IPS-18a (cell line): ENCODE measurements at regions not wholly inside any gene's neighbourhood (a gene's known extent, or its start where the extent isn't known, plus 50 kb on each side); places are given as distances from the start of the nearest gene placed in this dataset.

Experiments used
- H3K27ac ChIP-seq: one replicate; pipeline ENCODE4 v1.5.1; 2013; ENCODE audit warnings: low read length
- H3K27me3 ChIP-seq: one replicate; pipeline ENCODE4 v1.6.1; 2013; ENCODE audit warnings: mild to moderate bottlenecking, low read length; ENCODE audit not compliant: control insufficient read depth, insufficient read depth
- H3K36me3 ChIP-seq: one replicate; pipeline ENCODE4 v1.6.1; 2013; ENCODE audit warnings: low read depth, low read length; ENCODE audit not compliant: control insufficient read depth
- H3K4me1 ChIP-seq: one replicate; pipeline ENCODE4 v1.6.1; 2013; ENCODE audit warnings: low read depth, low read length; ENCODE audit not compliant: control insufficient read depth
- H3K4me3 ChIP-seq: one replicate; pipeline ENCODE4 v1.5.1; 2013; ENCODE audit warnings: low read length
- H3K9ac ChIP-seq: one replicate; pipeline ENCODE4 v1.6.1; 2013; ENCODE audit warnings: mild to moderate bottlenecking, low read length, moderate library complexity
- H3K9me3 ChIP-seq: one replicate; pipeline ENCODE4 v1.6.1; 2013; ENCODE audit warnings: low read depth, low read length; ENCODE audit not compliant: control insufficient read depth

GRCh38 chr6:48755315-48755714 is 644.3 kb upstream of the PTCHD4 start:
- Histone ChIP-seq H3K9me3 (no peaks in the 10 kb centered on the region), H3K27ac (no peak overlapping the region), H3K9ac (no peak overlapping the region), H3K4me1 (peaks cover 8% of the 10 kb centered on the region), H3K27me3 (no peaks in the 10 kb centered on the region), H3K36me3 (no peaks in the 10 kb centered on the region), H3K4me3 (no peak overlapping the region)

DNA sequence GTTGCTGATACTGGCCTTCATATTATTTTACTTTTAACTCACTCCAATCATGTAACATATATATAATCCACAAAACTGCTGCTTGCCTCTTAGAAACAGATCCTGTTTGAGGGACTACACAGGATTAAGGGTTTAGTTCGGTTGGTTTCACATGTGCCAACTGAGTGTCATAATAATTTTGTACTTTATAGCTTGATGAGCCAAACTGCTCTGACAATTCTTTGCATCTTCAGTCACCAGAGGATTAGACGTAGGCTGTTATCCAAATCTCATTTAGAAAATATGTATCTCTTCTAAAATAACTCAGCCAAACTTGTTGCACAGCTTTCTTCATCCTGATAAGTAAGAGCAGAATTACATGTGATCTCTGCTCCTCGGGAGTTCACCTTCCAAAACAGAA is 643.6 kb upstream of the PTCHD4 start:
- no peaks in the 10 kb centered on the region for H3K36me3 ChIP-seq
- no peak overlapping the region for H3K9ac ChIP-seq
- no peak overlapping the region for H3K27ac ChIP-seq
- H3K9me3 ChIP-seq, result no peaks in the 10 kb centered on the region
- no peaks in the 10 kb centered on the region for H3K27me3 ChIP-seq
- H3K4me3 ChIP-seq, result no peak overlapping the region
- peaks cover 8% of the 10 kb centered on the region for H3K4me1 ChIP-seq

GRCh38 chr6:48750861-48751260 is 639.9 kb upstream of the PTCHD4 start:
- no peaks in the 10 kb centered on the region for H3K36me3 ChIP-seq
- H3K4me3 ChIP-seq, result no peak overlapping the region
- peaks cover 8% of the 10 kb centered on the region for H3K4me1 ChIP-seq
- H3K9me3 ChIP-seq, result no peaks in the 10 kb centered on the region
- no peak overlapping the region for H3K9ac ChIP-seq
- no peaks in the 10 kb centered on the region for H3K27me3 ChIP-seq
- H3K27ac ChIP-seq, result no peak overlapping the region

DNA sequence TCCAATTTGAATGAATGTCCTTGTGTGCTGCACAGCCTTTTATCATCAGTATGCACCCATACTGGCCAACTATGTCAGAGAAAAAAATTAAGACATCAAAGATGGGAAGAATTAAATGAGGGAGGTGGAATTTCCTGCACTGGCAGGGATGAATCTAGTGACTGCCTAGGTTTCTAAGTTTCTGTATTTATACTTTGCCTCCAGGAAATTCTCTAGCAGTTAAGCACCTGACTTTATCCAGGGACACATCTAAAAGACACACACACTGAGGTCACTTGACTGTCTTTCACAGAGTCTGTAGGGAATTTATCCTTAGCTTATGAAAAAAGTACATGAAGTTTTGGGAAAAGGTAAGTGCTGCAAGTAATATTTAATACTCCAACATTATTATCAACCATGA is 636.5 kb upstream of the PTCHD4 start:
- H3K36me3 ChIP-seq, result no peaks in the 10 kb centered on the region
- no peaks in the 10 kb centered on the region for H3K9me3 ChIP-seq
- H3K4me3 ChIP-seq, result no peak overlapping the region
- no peak overlapping the region for H3K27ac ChIP-seq
- no peaks in the 10 kb centered on the region for H3K27me3 ChIP-seq
- H3K9ac ChIP-seq, result no peak overlapping the region
- H3K4me1 ChIP-seq, result peaks cover 8% of the 10 kb centered on the region

GRCh38 chr6:48747040-48747439 is 636.0 kb upstream of the PTCHD4 start:
- Histone ChIP-seq H3K9ac (no peak overlapping the region), H3K9me3 (no peaks in the 10 kb centered on the region), H3K4me3 (no peak overlapping the region), H3K27me3 (no peaks in the 10 kb centered on the region), H3K36me3 (no peaks in the 10 kb centered on the region), H3K27ac (no peak overlapping the region), H3K4me1 (peaks cover 8% of the 10 kb centered on the region)

GRCh38 chr6:48744948-48745347 is 634.0 kb upstream of the PTCHD4 start:
- Histone ChIP-seq H3K27ac (no peak overlapping the region), H3K9ac (no peak overlapping the region), H3K4me3 (no peak overlapping the region), H3K27me3 (no peaks in the 10 kb centered on the region), H3K36me3 (no peaks in the 10 kb centered on the region), H3K4me1 (no peaks in the 10 kb centered on the region), H3K9me3 (no peaks in the 10 kb centered on the region)

GRCh38 chr6:48743738-48744137 is 632.7 kb upstream of the PTCHD4 start:
- Histone ChIP-seq H3K4me1 (no peaks in the 10 kb centered on the region), H3K4me3 (no peak overlapping the region), H3K27ac (no peak overlapping the region), H3K9me3 (no peaks in the 10 kb centered on the region), H3K9ac (no peak overlapping the region), H3K36me3 (no peaks in the 10 kb centered on the region), H3K27me3 (no peaks in the 10 kb centered on the region)

- Histone ChIP-seq H3K9ac (no peak overlapping the region), H3K36me3 (no peaks in the 10 kb centered on the region), H3K27ac (no peak overlapping the region), H3K27me3 (no peaks in the 10 kb centered on the region), H3K4me3 (no peak overlapping the region), H3K4me1 (no peaks in the 10 kb centered on the region), H3K9me3 (no peaks in the 10 kb centered on the region)
Observed at GRCh38 chr6:48736501-48737206, 625.7 kb upstream of the PTCHD4 start.

DNA sequence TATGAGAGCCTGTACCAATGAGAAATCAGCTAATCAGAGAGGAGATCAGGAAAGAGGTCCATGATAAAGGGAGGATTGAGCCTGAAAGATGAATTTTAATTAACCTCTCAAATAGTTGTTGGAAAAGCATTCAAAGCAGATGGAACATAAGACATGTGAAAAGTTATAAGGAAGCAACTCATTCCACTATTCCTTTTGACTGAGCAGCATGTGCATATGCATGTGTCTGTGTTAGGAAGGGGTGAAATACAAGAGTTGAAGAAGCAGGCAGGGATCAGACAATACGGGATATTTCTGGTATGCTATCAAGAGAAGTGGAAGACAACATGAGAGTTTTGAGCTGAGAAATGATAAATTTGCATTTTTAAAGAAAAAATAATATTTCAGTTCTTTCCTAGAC is 624.8 kb upstream of the PTCHD4 start:
- no peaks in the 10 kb centered on the region for H3K36me3 ChIP-seq
- H3K4me3 ChIP-seq, result no peak overlapping the region
- H3K9me3 ChIP-seq, result no peaks in the 10 kb centered on the region
- no peaks in the 10 kb centered on the region for H3K4me1 ChIP-seq
- H3K27me3 ChIP-seq, result no peaks in the 10 kb centered on the region
- no peak overlapping the region for H3K9ac ChIP-seq
- no peak overlapping the region for H3K27ac ChIP-seq

DNA sequence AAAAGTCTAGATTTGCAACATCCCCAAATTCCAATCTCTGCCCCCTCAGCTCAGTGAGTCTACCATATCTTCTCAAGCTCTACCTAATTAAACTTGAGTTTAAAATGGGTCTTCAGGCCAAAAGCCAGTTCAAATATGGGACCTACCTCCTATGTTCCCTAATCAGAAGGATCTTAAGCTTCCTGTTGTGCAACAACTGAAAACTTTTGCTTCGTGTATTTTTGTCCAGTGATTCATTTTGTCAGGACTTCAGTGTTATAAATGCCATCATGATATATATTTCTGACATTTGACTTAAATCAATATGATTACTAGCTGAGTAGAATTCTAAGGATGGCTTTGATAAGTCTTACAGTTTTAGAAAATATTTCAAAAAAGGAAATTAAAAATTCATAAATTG is 622.6 kb upstream of the PTCHD4 start:
- no peak overlapping the region for H3K9ac ChIP-seq
- no peaks in the 10 kb centered on the region for H3K4me1 ChIP-seq
- no peak overlapping the region for H3K27ac ChIP-seq
- no peaks in the 10 kb centered on the region for H3K27me3 ChIP-seq
- H3K36me3 ChIP-seq, result no peaks in the 10 kb centered on the region
- H3K4me3 ChIP-seq, result no peak overlapping the region
- no peaks in the 10 kb centered on the region for H3K9me3 ChIP-seq

DNA sequence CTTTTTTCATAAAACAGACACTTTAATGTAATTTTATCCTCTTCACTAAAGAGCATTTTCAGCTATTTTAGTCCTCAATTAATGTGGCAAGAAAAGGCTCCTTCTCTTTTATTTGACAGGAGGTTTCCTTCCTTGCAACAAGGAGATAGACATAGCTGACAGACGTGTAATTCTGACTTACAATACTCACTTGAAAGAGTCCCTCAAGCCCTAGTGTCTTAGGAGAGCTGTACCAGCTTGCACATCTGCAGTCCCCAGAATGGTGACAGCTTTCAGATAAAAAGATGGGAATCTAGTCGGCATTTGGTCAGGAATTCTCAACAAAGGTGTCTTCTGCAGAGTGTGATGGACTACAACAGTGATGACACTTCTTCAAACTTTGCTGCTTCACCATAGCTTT is 603.7 kb upstream of the PTCHD4 start:
- Histone ChIP-seq H3K4me1 (no peaks in the 10 kb centered on the region), H3K9me3 (no peaks in the 10 kb centered on the region), H3K9ac (no peak overlapping the region)

DNA sequence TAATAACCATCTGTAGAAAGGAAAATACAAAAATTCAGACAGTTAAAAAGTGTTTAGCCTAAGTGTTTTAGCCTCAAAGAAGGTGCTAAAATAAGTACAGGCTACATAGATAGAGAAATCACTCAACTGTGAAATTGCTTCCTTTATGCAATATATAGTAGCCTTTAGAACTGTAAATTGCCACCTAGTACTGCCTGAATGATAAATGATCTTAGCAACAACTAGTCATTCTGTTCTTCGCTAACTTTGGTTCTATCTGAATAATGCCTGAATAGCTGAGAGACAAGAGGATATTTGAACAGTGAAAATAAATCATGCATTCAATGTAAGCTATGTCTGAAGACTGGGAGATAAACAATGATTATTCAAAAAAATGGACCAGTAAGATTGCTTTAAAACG is 603.3 kb upstream of the PTCHD4 start:
- H3K27ac ChIP-seq, result no peak overlapping the region
- H3K27me3 ChIP-seq, result no peaks in the 10 kb centered on the region
- H3K36me3 ChIP-seq, result no peaks in the 10 kb centered on the region
- no peaks in the 10 kb centered on the region for H3K9me3 ChIP-seq
- H3K9ac ChIP-seq, result no peak overlapping the region
- H3K4me1 ChIP-seq, result no peaks in the 10 kb centered on the region
- no peak overlapping the region for H3K4me3 ChIP-seq

More for the DNA sequence above, 603.7 kb upstream of the PTCHD4 start:
- no peak overlapping the region for H3K4me3 ChIP-seq
- no peaks in the 10 kb centered on the region for H3K36me3 ChIP-seq
- no peak overlapping the region for H3K27ac ChIP-seq
- H3K27me3 ChIP-seq, result no peaks in the 10 kb centered on the region
